ENCODE measurements at regions not wholly inside any gene's neighbourhood (a gene's known extent, or its start where the extent isn't known, plus 50 kb on each side); places are given as distances from the start of the nearest gene placed in this dataset.

- no peak for TF ChIP-seq CTCF (IDR thresholded peaks at IDR 0.05; ENCODE audit: extremely low read depth, low read depth, low read length)
- H2AFZ ChIP-seq (ENCODE audit: low read length) = no peak overlapping the region
- H3K79me2 ChIP-seq (ENCODE audit: insufficient read depth, low read length) = no peaks in the 10 kb centered on the region
- no peak overlapping the region for H3K27ac ChIP-seq (ENCODE audit: low read depth, low read length)
- no peaks in the 10 kb centered on the region for H3K9me3 ChIP-seq (ENCODE audit: low read depth, low read length)
- no peak overlapping the region for H3K4me3 ChIP-seq (ENCODE audit: insufficient read depth, low read length)
- H3K4me2 ChIP-seq (ENCODE audit: insufficient read depth, low read length) = no peak overlapping the region
- no peak for DNase-seq (ENCODE audit: insufficient read length, low spot score, missing footprints)
- H3K4me1 ChIP-seq (ENCODE audit: insufficient read depth, low read length) = no peaks in the 10 kb centered on the region
- H3K27me3 ChIP-seq (ENCODE audit: insufficient read depth, low read length) = no peaks in the 10 kb centered on the region
- no peaks in the 10 kb centered on the region for H4K20me1 ChIP-seq (ENCODE audit: insufficient read depth, low read length)
- no peaks in the 10 kb centered on the region for H3K36me3 ChIP-seq (ENCODE audit: insufficient read depth, low read length)
Observed at GRCh38 chr4:59973492-59973891, 1226.6 kb upstream of the ADGRL3 start.

GRCh38 chr4:59979061-59979460, 1221.1 kb upstream of the ADGRL3 start:
- no peaks in the 10 kb centered on the region for H3K27me3 ChIP-seq (ENCODE audit: insufficient read depth, low read length)
- TF ChIP-seq CTCF (IDR thresholded peaks at IDR 0.05; ENCODE audit: extremely low read depth, low read depth, low read length) = no peak

GRCh38 chr4:59983852-59984251, 1216.3 kb upstream of the ADGRL3 start:
- no peak for TF ChIP-seq CTCF (IDR thresholded peaks at IDR 0.05; ENCODE audit: extremely low read depth, low read depth, low read length)
- DNase-seq (ENCODE audit: insufficient read length, low spot score, missing footprints) = no peak
- Histone ChIP-seq H4K20me1 (ENCODE audit: insufficient read depth, low read length) (no peaks in the 10 kb centered on the region), H2AFZ (ENCODE audit: low read length) (no peak overlapping the region), H3K4me1 (ENCODE audit: insufficient read depth, low read length) (no peaks in the 10 kb centered on the region), H3K27me3 (ENCODE audit: insufficient read depth, low read length) (no peaks in the 10 kb centered on the region), H3K4me2 (ENCODE audit: insufficient read depth, low read length) (no peak overlapping the region), H3K79me2 (ENCODE audit: insufficient read depth, low read length) (no peaks in the 10 kb centered on the region), H3K27ac (ENCODE audit: low read depth, low read length) (no peak overlapping the region), H3K9me3 (ENCODE audit: low read depth, low read length) (peaks cover 3% of the 10 kb centered on the region), H3K36me3 (ENCODE audit: insufficient read depth, low read length) (no peaks in the 10 kb centered on the region), H3K4me3 (ENCODE audit: insufficient read depth, low read length) (no peak overlapping the region)

More at GRCh38 chr4:59979061-59979460, 1221.1 kb upstream of the ADGRL3 start:
- no peak overlapping the region for H2AFZ ChIP-seq (ENCODE audit: low read length)
- H4K20me1 ChIP-seq (ENCODE audit: insufficient read depth, low read length) = no peaks in the 10 kb centered on the region
- no peak overlapping the region for H3K4me2 ChIP-seq (ENCODE audit: insufficient read depth, low read length)
- no peaks in the 10 kb centered on the region for H3K4me1 ChIP-seq (ENCODE audit: insufficient read depth, low read length)
- no peaks in the 10 kb centered on the region for H3K36me3 ChIP-seq (ENCODE audit: insufficient read depth, low read length)
- H3K4me3 ChIP-seq (ENCODE audit: insufficient read depth, low read length) = no peak overlapping the region
- H3K27ac ChIP-seq (ENCODE audit: low read depth, low read length) = no peak overlapping the region
- no peak for DNase-seq (ENCODE audit: insufficient read length, low spot score, missing footprints)
- H3K9me3 ChIP-seq (ENCODE audit: low read depth, low read length) = peaks cover 3% of the 10 kb centered on the region
- H3K79me2 ChIP-seq (ENCODE audit: insufficient read depth, low read length) = no peaks in the 10 kb centered on the region

GRCh38 chr4:59987289-59987688, 1212.8 kb upstream of the ADGRL3 start:
- no peaks in the 10 kb centered on the region for H3K9me3 ChIP-seq (ENCODE audit: low read depth, low read length)
- TF ChIP-seq CTCF (IDR thresholded peaks at IDR 0.05; ENCODE audit: extremely low read depth, low read depth, low read length) = no peak
- no peaks in the 10 kb centered on the region for H3K4me1 ChIP-seq (ENCODE audit: insufficient read depth, low read length)
- no peaks in the 10 kb centered on the region for H3K27me3 ChIP-seq (ENCODE audit: insufficient read depth, low read length)
- H4K20me1 ChIP-seq (ENCODE audit: insufficient read depth, low read length) = no peaks in the 10 kb centered on the region
- H3K36me3 ChIP-seq (ENCODE audit: insufficient read depth, low read length) = no peaks in the 10 kb centered on the region
- H3K27ac ChIP-seq (ENCODE audit: low read depth, low read length) = no peak overlapping the region
- no peak overlapping the region for H3K4me3 ChIP-seq (ENCODE audit: insufficient read depth, low read length)
- H2AFZ ChIP-seq (ENCODE audit: low read length) = no peak overlapping the region
- no peak for DNase-seq (ENCODE audit: insufficient read length, low spot score, missing footprints)
- H3K79me2 ChIP-seq (ENCODE audit: insufficient read depth, low read length) = no peaks in the 10 kb centered on the region
- no peak overlapping the region for H3K4me2 ChIP-seq (ENCODE audit: insufficient read depth, low read length)

Measured in osteoblast (primary cell).